Nucleus accumbens (tissue), 56 donors: ENCODE measurements at regions not wholly inside any gene's neighbourhood (a gene's known extent, or its start where the extent isn't known, plus 50 kb on each side); places are given as distances from the start of the nearest gene placed in this dataset.

Source experiments
- DNase-seq, 56 donors: peaks; one replicate each; lab custom pipeline; 2025; lab: John Stamatoyannopoulos, UW

GRCh38 chr1:239590556-239590955 is 204.2 kb downstream of the CHRM3 start:
- no peak for DNase-seq

- DNase-seq, result no peak
These were observed 207.2 kb downstream of the CHRM3 start for GRCh38 chr1:239593527-239593926.

GRCh38 chr1:239600588-239600987 is 214.2 kb downstream of the CHRM3 start:
- no peak for DNase-seq

GRCh38 chr1:239601108-239601507 is 214.7 kb downstream of the CHRM3 start:
- DNase-seq, result no peak

- no peak for DNase-seq
These were observed 217.2 kb downstream of the CHRM3 start for GRCh38 chr1:239603530-239603929.

GRCh38 chr1:239606850-239607400 is 220.6 kb downstream of the CHRM3 start:
- no peak for DNase-seq

- no peak for DNase-seq
These were observed 222.1 kb downstream of the CHRM3 start for GRCh38 chr1:239608469-239608868.

- DNase-seq, result no peak
These were observed 226.0 kb downstream of the CHRM3 start for GRCh38 chr1:239612379-239612778.

GRCh38 chr1:239616673-239617072 is 230.3 kb downstream of the CHRM3 start:
- DNase-seq, result no peak

- DNase-seq, result no peak
These were observed 230.9 kb downstream of the CHRM3 start for GRCh38 chr1:239617259-239617658.

GRCh38 chr1:239617731-239618130 is 231.4 kb downstream of the CHRM3 start:
- DNase-seq, result no peak

GRCh38 chr1:239619190-239619589 is 232.8 kb downstream of the CHRM3 start:
- no peak for DNase-seq

GRCh38 chr1:239630767-239631166 is 244.4 kb downstream of the CHRM3 start:
- no peak for DNase-seq

GRCh38 chr1:239633432-239633831 is 247.1 kb downstream of the CHRM3 start:
- no peak for DNase-seq

- DNase-seq, result no peak
These were observed 248.9 kb downstream of the CHRM3 start for GRCh38 chr1:239635276-239635675.

GRCh38 chr1:239636347-239636746 is 250.0 kb downstream of the CHRM3 start:
- DNase-seq, result no peak

GRCh38 chr1:239644604-239645003 is 258.2 kb downstream of the CHRM3 start:
- no peak for DNase-seq

GRCh38 chr1:239647045-239647444 is 260.7 kb downstream of the CHRM3 start:
- no peak for DNase-seq

- DNase-seq, result no peak
These were observed 261.7 kb downstream of the CHRM3 start for GRCh38 chr1:239647964-239648632.

GRCh38 chr1:239655023-239655422 is 268.7 kb downstream of the CHRM3 start:
- DNase-seq, result no peak

- DNase-seq, result no peak
These were observed 270.9 kb downstream of the CHRM3 start for GRCh38 chr1:239657291-239657690.

GRCh38 chr1:239662950-239663349 is 276.6 kb downstream of the CHRM3 start:
- no peak for DNase-seq

- DNase-seq, result no peak
These were observed 285.9 kb downstream of the CHRM3 start for GRCh38 chr1:239672256-239672655.
